ENCODE measurements at regions not wholly inside any gene's neighbourhood (a gene's known extent, or its start where the extent isn't known, plus 50 kb on each side); places are given as distances from the start of the nearest gene placed in this dataset.
"Not testable (repeated sequence)": the region's sequence is repeated elsewhere in the genome, so short reads cannot be mapped to it uniquely, and the experiment has no call there.

- H3K36me3 Mint-ChIP-seq (ENCODE audit: low read depth); H3K4me3 Mint-ChIP-seq (ENCODE audit: unreplicated experiment); H3K4me1 Mint-ChIP-seq (ENCODE audit: low read depth); DNase-seq (ENCODE audit: low spot score); H3K27me3 Mint-ChIP-seq (ENCODE audit: low read depth); H3K27ac Mint-ChIP-seq (ENCODE audit: unreplicated experiment): not testable (repeated sequence)
- H3K9me3 Mint-ChIP-seq (ENCODE audit: low read depth) = peaks cover 30% of the 10 kb centered on the region
Observed at GRCh38 chr19:34620134-34620533, 56.8 kb downstream of the SCGB2B2 start.

- no peak for TF ChIP-seq CTCF (IDR thresholded peaks at IDR 0.05)
- peaks cover 6% of the 10 kb centered on the region for H3K36me3 Mint-ChIP-seq (ENCODE audit: low read depth)
- H3K4me1 Mint-ChIP-seq (ENCODE audit: low read depth) = no peaks in the 10 kb centered on the region
- H3K27ac Mint-ChIP-seq (ENCODE audit: unreplicated experiment) = no peak overlapping the region
- DNase-seq (ENCODE audit: low spot score) = no peak
- no peak overlapping the region for H3K4me3 Mint-ChIP-seq (ENCODE audit: unreplicated experiment)
- peaks cover 41% of the 10 kb centered on the region for H3K9me3 Mint-ChIP-seq (ENCODE audit: low read depth)
- no peaks in the 10 kb centered on the region for H3K27me3 Mint-ChIP-seq (ENCODE audit: low read depth)
Observed at GRCh38 chr19:34618410-34618809, 58.5 kb downstream of the SCGB2B2 start.

GRCh38 chr19:34617996-34618395 lies 59.0 kb downstream of the SCGB2B2 start:
- not testable (repeated sequence) for H3K4me1 Mint-ChIP-seq (ENCODE audit: low read depth); H3K27me3 Mint-ChIP-seq (ENCODE audit: low read depth); H3K36me3 Mint-ChIP-seq (ENCODE audit: low read depth); H3K4me3 Mint-ChIP-seq (ENCODE audit: unreplicated experiment); DNase-seq (ENCODE audit: low spot score); H3K27ac Mint-ChIP-seq (ENCODE audit: unreplicated experiment)
- peaks cover 42% of the 10 kb centered on the region for H3K9me3 Mint-ChIP-seq (ENCODE audit: low read depth)

- DNase-seq (ENCODE audit: low spot score) = no peak
- Mint-ChIP-seq H3K27me3 (ENCODE audit: low read depth) (no peaks in the 10 kb centered on the region), H3K4me3 (ENCODE audit: unreplicated experiment) (no peak overlapping the region), H3K36me3 (ENCODE audit: low read depth) (no peaks in the 10 kb centered on the region), H3K9me3 (ENCODE audit: low read depth) (peaks cover 37% of the 10 kb centered on the region), H3K27ac (ENCODE audit: unreplicated experiment) (no peak overlapping the region), H3K4me1 (ENCODE audit: low read depth) (no peaks in the 10 kb centered on the region)
- TF ChIP-seq CTCF (IDR thresholded peaks at IDR 0.05) = no peak
Observed at GRCh38 chr19:34603003-34603402, 74.0 kb downstream of the SCGB2B2 start.

GRCh38 chr19:34601071-34601470 lies 75.9 kb downstream of the SCGB2B2 start:
- no peak for TF ChIP-seq CTCF (IDR thresholded peaks at IDR 0.05)
- no peak for DNase-seq (ENCODE audit: low spot score)
- H3K4me1 Mint-ChIP-seq (ENCODE audit: low read depth) = no peaks in the 10 kb centered on the region
- no peak overlapping the region for H3K27ac Mint-ChIP-seq (ENCODE audit: unreplicated experiment)
- H3K4me3 Mint-ChIP-seq (ENCODE audit: unreplicated experiment) = no peak overlapping the region
- H3K36me3 Mint-ChIP-seq (ENCODE audit: low read depth) = no peaks in the 10 kb centered on the region
- H3K9me3 Mint-ChIP-seq (ENCODE audit: low read depth) = peaks cover 29% of the 10 kb centered on the region
- no peaks in the 10 kb centered on the region for H3K27me3 Mint-ChIP-seq (ENCODE audit: low read depth)

- Mint-ChIP-seq H3K36me3 (ENCODE audit: low read depth) (no peaks in the 10 kb centered on the region), H3K4me1 (ENCODE audit: low read depth) (no peaks in the 10 kb centered on the region), H3K9me3 (ENCODE audit: low read depth) (peaks cover 29% of the 10 kb centered on the region), H3K27me3 (ENCODE audit: low read depth) (no peaks in the 10 kb centered on the region), H3K4me3 (ENCODE audit: unreplicated experiment) (no peak overlapping the region), H3K27ac (ENCODE audit: unreplicated experiment) (no peak overlapping the region)
- DNase-seq (ENCODE audit: low spot score) = no peak
- no peak for TF ChIP-seq CTCF (IDR thresholded peaks at IDR 0.05)
Observed at GRCh38 chr19:34600366-34600765, 76.6 kb downstream of the SCGB2B2 start.
